ENCODE measurements at regions not wholly inside any gene's neighbourhood (a gene's known extent, or its start where the extent isn't known, plus 50 kb on each side); places are given as distances from the start of the nearest gene placed in this dataset.

DNA sequence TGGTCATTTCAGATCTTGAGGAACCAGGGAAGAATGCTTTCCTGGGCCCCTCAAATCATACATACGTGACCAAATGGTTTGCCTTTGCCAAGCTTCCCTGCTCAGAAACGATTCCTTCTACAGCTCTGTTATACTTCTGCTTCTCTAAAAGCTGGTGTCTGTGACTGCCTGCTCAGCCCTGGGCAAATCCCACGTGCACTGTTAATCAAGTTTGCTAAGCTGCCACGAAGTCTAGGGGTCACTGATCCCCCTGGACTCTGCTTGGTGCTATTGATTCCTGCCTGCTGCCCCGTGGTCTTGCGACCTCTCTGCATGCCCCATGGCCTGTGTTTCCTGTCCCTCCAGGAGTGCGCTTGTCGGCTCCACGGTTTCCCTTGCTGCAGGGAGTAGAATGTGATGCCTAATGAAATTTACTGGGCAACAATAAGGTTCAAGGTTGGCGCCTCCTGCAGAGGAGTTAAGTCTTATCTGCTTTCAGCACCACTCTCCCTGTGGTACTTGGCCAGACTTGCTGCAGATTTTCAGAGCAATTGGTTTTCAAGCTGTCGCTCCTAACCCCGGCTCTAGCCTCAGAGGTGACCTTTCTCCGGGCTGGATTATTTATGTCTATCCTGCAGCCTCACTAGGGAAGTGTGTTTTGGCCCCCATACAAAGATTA, 201.6 kb upstream of the FZD8 start:
- H3K36me3 ChIP-seq: no peaks in the 10 kb centered on the region
- ATAC-seq (no peak), DNase-seq (no peak), FAIRE-seq (no peak)
- no peaks in the 10 kb centered on the region for H3K27me3 ChIP-seq
- H3K4me3 ChIP-seq: no peak overlapping the region
- H3K9me3 ChIP-seq: no peaks in the 10 kb centered on the region
- no peak overlapping the region for H3K27ac ChIP-seq
- intact Hi-C loops (cut with DNase I): no loop called here
- TF ChIP-seq, protein P1, sequence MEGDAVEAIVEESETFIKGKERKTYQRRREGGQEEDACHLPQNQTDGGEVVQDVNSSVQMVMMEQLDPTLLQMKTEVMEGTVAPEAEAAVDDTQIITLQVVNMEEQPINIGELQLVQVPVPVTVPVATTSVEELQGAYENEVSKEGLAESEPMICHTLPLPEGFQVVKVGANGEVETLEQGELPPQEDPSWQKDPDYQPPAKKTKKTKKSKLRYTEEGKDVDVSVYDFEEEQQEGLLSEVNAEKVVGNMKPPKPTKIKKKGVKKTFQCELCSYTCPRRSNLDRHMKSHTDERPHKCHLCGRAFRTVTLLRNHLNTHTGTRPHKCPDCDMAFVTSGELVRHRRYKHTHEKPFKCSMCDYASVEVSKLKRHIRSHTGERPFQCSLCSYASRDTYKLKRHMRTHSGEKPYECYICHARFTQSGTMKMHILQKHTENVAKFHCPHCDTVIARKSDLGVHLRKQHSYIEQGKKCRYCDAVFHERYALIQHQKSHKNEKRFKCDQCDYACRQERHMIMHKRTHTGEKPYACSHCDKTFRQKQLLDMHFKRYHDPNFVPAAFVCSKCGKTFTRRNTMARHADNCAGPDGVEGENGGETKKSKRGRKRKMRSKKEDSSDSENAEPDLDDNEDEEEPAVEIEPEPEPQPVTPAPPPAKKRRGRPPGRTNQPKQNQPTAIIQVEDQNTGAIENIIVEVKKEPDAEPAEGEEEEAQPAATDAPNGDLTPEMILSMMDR (IDR thresholded peaks at IDR 0.05): no peak
- WGBS, 2 donors: 36 to 41% methylated on average over 13 of the region's 13 CpGs
- no peaks in the 10 kb centered on the region for H3K4me1 ChIP-seq

GRCh38 chr10:35838054-35838453, 196.0 kb upstream of the FZD8 start:
- Histone ChIP-seq H3K9me3 (no peaks in the 10 kb centered on the region), H3K4me3 (no peak overlapping the region), H3K4me1 (no peaks in the 10 kb centered on the region), H3K27me3 (no peaks in the 10 kb centered on the region), H3K27ac (no peak overlapping the region), H3K36me3 (no peaks in the 10 kb centered on the region)
- ATAC-seq: no peak
- DNase-seq: no peak
- intact Hi-C loops (cut with DNase I): no loop called here
- TF ChIP-seq, protein P1 (IDR thresholded peaks at IDR 0.05): no peak
- 51 to 60% methylated on average over 2 of the region's 2 CpGs for WGBS, 2 donors
- no peak for FAIRE-seq

DNA sequence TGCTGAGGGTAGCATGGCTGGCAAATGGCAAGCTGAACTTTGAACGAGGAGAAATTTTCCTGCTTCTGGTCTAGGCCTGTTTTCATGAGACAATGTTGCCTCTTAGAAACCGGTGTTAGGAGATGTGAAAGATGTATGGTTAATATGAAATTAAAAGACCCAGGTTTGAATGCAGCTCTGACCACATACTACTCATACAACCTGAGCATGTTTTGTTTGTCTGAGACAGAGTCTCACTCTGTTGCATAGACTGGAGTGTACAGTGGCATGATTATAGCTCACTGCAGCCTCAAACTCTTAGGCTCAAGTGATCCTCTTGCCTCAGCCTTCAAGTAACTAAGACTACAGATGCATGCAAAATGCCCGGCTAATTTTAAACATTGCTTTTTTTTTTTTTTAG, 193.4 kb upstream of the FZD8 start:
- Histone ChIP-seq H3K4me3 (no peak overlapping the region), H3K27me3 (no peaks in the 10 kb centered on the region), H3K4me1 (no peaks in the 10 kb centered on the region), H3K9me3 (no peaks in the 10 kb centered on the region), H3K36me3 (no peaks in the 10 kb centered on the region), H3K27ac (no peak overlapping the region)
- TF ChIP-seq, protein P1 (IDR thresholded peaks at IDR 0.05): no peak
- ATAC-seq (no peak), FAIRE-seq (no peak), DNase-seq (no peak)
- intact Hi-C loops (cut with DNase I): no loop called here
- 85 to 87% methylated on average over 3 of the region's 3 CpGs for WGBS, 2 donors

DNA sequence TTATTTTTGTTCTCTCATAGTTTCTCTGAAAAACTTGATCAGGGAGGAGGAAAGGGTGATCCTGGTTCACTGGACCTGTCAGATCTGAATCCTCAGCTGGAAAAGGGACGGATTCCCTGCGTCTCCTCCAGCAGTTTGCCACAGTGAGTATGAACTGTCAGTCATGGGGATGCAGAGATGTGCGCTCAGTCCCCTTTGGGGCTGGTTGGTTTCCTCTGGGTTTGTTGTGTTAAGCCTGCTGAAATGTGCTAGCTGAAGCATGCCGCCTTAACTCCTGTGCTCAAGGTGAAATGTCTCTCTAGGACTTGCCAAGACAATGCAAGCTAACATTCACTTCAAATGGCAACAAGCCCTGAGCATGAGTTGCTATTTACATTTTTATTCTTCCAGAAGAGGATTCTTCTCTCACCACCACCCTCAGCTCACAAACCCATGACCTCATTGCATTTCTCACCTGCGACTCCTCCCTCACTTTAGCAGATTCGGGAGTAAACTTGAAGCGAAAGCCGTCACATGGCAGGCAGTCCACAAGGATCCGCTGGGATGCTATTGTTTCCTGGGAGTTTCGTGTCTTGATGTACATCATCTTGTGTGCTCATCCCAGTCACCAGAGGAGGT, 192.9 kb upstream of the FZD8 start:
- intact Hi-C loops (cut with DNase I): no loop called here
- TF ChIP-seq, protein P1 (IDR thresholded peaks at IDR 0.05): no peak
- 90 to 93% methylated on average over 10 of the region's 10 CpGs for WGBS, 2 donors
- DNase-seq (no peak), FAIRE-seq (no peak), ATAC-seq (no peak)
- Histone ChIP-seq H3K9me3 (no peaks in the 10 kb centered on the region), H3K36me3 (no peaks in the 10 kb centered on the region), H3K4me1 (no peaks in the 10 kb centered on the region), H3K27me3 (no peaks in the 10 kb centered on the region), H3K4me3 (no peak overlapping the region), H3K27ac (no peak overlapping the region)

DNA sequence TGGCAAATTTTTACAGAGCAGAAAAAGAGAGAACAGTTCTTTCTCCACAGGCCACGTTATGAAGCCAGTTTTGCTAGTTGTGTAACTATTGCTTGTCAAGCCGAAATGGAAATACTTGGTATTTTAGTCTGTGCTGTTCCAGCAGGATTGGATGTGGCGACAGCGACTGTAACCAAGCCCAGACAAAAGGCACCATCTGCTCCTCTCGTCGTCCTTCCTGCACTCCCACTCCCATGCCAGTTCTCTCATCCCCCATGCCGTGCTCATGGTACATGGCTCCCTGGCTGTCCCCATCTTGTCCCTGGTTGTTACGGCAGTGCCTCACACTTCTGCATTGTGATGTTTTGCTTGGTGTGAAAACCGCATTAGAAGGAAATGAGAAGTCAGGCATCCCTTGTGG, 185.7 kb upstream of the FZD8 start:
- 76 to 81% methylated on average over 9 of the region's 9 CpGs for WGBS, 2 donors
- H3K4me3 ChIP-seq: no peak overlapping the region
- H3K27me3 ChIP-seq: no peaks in the 10 kb centered on the region
- no peak for ATAC-seq
- intact Hi-C loops (cut with DNase I): no loop called here
- no peak for DNase-seq
- no peak overlapping the region for H3K27ac ChIP-seq
- no peak for FAIRE-seq
- TF ChIP-seq, protein P1 (IDR thresholded peaks at IDR 0.05): no peak
- no peaks in the 10 kb centered on the region for H3K9me3 ChIP-seq
- H3K36me3 ChIP-seq: no peaks in the 10 kb centered on the region
- no peaks in the 10 kb centered on the region for H3K4me1 ChIP-seq
